GM19043 (cell line): ENCODE measurements at regions not wholly inside any gene's neighbourhood (a gene's known extent, or its start where the extent isn't known, plus 50 kb on each side); places are given as distances from the start of the nearest gene placed in this dataset.
A peak's percentile ranks its signal among the peaks of the same experiment; 100 is the strongest.

Source experiments
- ATAC-seq: cut with Tn5 transposase; IDR thresholded peaks from one replicate; pipeline ENCODE4 v1.9.1; 2021; ENCODE audit warnings: low read depth; ENCODE audit not compliant: unreplicated experiment

GRCh38 chr4:14868426-14869395 is 133.6 kb upstream of the CPEB2 start:
- no peak for ATAC-seq

GRCh38 chr4:14871676-14872430 is 130.4 kb upstream of the CPEB2 start:
- no peak for ATAC-seq

GRCh38 chr4:14874990-14875389 is 127.3 kb upstream of the CPEB2 start:
- ATAC-seq = peak; percentile 43

GRCh38 chr4:14877246-14878225 is 124.7 kb upstream of the CPEB2 start:
- ATAC-seq = peak; percentile 49

- ATAC-seq = no peak
Measured at GRCh38 chr4:14878681-14879080, 123.6 kb upstream of the CPEB2 start.

- no peak for ATAC-seq
Measured at GRCh38 chr4:14879683-14880082, 122.6 kb upstream of the CPEB2 start.

- no peak for ATAC-seq
Measured at GRCh38 chr4:14880805-14881204, 121.5 kb upstream of the CPEB2 start.

GRCh38 chr4:14883166-14883565 is 119.1 kb upstream of the CPEB2 start:
- ATAC-seq = no peak

GRCh38 chr4:14883661-14884060 is 118.6 kb upstream of the CPEB2 start:
- no peak for ATAC-seq

- ATAC-seq = no peak
Measured at GRCh38 chr4:14887842-14888433, 114.3 kb upstream of the CPEB2 start.

- no peak for ATAC-seq
Measured at GRCh38 chr4:14888790-14889572, 113.3 kb upstream of the CPEB2 start.

GRCh38 chr4:14892563-14892962 is 109.7 kb upstream of the CPEB2 start:
- no peak for ATAC-seq

GRCh38 chr4:14893713-14894112 is 108.6 kb upstream of the CPEB2 start:
- ATAC-seq = no peak

GRCh38 chr4:14894392-14895292 is 107.6 kb upstream of the CPEB2 start:
- no peak for ATAC-seq

GRCh38 chr4:14896656-14897175 is 105.6 kb upstream of the CPEB2 start:
- ATAC-seq = no peak

- no peak for ATAC-seq
Measured at GRCh38 chr4:14897217-14897616, 105.1 kb upstream of the CPEB2 start.

GRCh38 chr4:14898989-14899388 is 103.3 kb upstream of the CPEB2 start:
- no peak for ATAC-seq

GRCh38 chr4:14902342-14902741 is 99.9 kb upstream of the CPEB2 start:
- no peak for ATAC-seq
